Heart right ventricle (tissue), 16 donors: ENCODE measurements at regions not wholly inside any gene's neighbourhood (a gene's known extent, or its start where the extent isn't known, plus 50 kb on each side); places are given as distances from the start of the nearest gene placed in this dataset.
A peak's percentile ranks its signal among the peaks of the same experiment; 100 is the strongest.

ENCODE experiments used
- ATAC-seq, 8 donors: fragments of 200-7000 bp; cut with Tn5 transposase; one replicate each; pipeline ENCODE4 v1.9.1; 2020; ENCODE audit warnings: mild to moderate bottlenecking in 8 of 8, moderate library complexity in 8 of 8, moderate number of reproducible peaks in 1 of 8
- DNase-seq, 2 donors: peaks; one replicate each; pipeline ENCODE4 v3.0.0-alpha.2; 2020
- H3K27ac ChIP-seq, 10 donors: fragments of 200-600 bp; sonication (generic) in 2 of 10; one replicate each; pipeline versions ENCODE4 v1.5.0 to v1.8.0; 2020 to 2022; ENCODE audit warnings: mild to moderate bottlenecking in 3 of 10
- H3K27me3 ChIP-seq, 7 donors: fragments of 200-600 bp; one replicate each; pipeline ENCODE4 v1.8.0; 2021 to 2022; ENCODE audit warnings: mild to moderate bottlenecking in 2 of 7
- H3K36me3 ChIP-seq, 9 donors: fragments of 200-600 bp; sonication (generic) in 1 of 9; one replicate each; pipeline versions ENCODE4 v1.5.0 to v1.8.0; 2020 to 2022; ENCODE audit warnings: mild to moderate bottlenecking in 2 of 9
- H3K4me1 ChIP-seq, 9 donors: fragments of 200-600 bp; sonication (generic) in 1 of 9; one replicate each; pipeline versions ENCODE4 v1.5.0 to v1.8.0; 2020 to 2022; ENCODE audit warnings: mild to moderate bottlenecking in 4 of 9
- H3K4me3 ChIP-seq, 10 donors: fragments of 200-600 bp; sonication (generic) in 2 of 10; one replicate each; pipeline versions ENCODE4 v1.5.0 to v1.8.0; 2020 to 2022; ENCODE audit warnings: mild to moderate bottlenecking in 7 of 10, moderate library complexity in 2 of 10
- H3K9me3 ChIP-seq, 11 donors: fragments of 200-600 bp in 10 of 11; sonication (generic) in 2 of 11; one replicate each; pipeline versions ENCODE4 v1.5.0 to v1.8.0; 2013 to 2022; ENCODE audit warnings: mild to moderate bottlenecking in 2 of 11, control low read depth in 1 of 11, moderate library complexity in 1 of 11
- CTCF ChIP-seq, 9 donors: fragments of 200-600 bp; sonication (generic) in 2 of 9; IDR thresholded peaks; one replicate each; pipeline versions ENCODE4 v1.5.0 to v1.8.0; 2021 to 2022; ENCODE audit warnings: antibody characterized with exemption in 9 of 9, mild to moderate bottlenecking in 5 of 9, moderate library complexity in 1 of 9
- WGBS, 2 donors: extraction: QIAGEN DNeasy Blood & Tissue Kit; methylation state at CpG; one replicate each; pipeline ENCODE4 v1.1.7; 2013; ENCODE audit warnings: inconsistent platforms in 1 of 2; 5-methylcytosine and 5-hydroxymethylcytosine counted together
- intact Hi-C, 10 donors: fragments of 100-400 bp; cut with DNase I; formaldehyde crosslinking; loops; one replicate each; pipeline versions ENCODE4 v1.11.1 to v1.14.2; 2022
- donor health status: Arrhythmogenic right ventricular cardiomyopathy.
- donor health status: ischemic (EF 13 %, LVEDD 7.1; RV severe dilation, severe dysfunction).
- donor health status: healthy with polysubstance abuse.
- donor health status: DM: no; HTN: yes; CAD: no.
- donor health status: DM: no; HTN: no; CAD: no.
- donor health status: ischemic (EF 25% LVEDD 6.9; RV normal size, moderate dysfunction).
- donor health status: ischemic (EF 25% LVEDD 5.7; RV mildly dilated, moderate dysfunction).
- donor health status: healthy.
- donor health status: DM: yes; HTN: yes; CAD: no.
- donor health status: Ischemic cardiomyopathy.
- donor health status: ischemic (EF 35%, LVEDD 5.7; RV mildly dilated, moderate dysfunction).
- donor health status: nonischemic (EF 11% LVEDD 7.7; RV severe dilation, severe dysfunction).
- donor health status: DM: yes; HTN: yes; CAD: no.
- donor health status: PGD.
- donor health status: ischemic (EF 29% LVEDD 5.4; RV normal size, mild dysfunction).
- donor health status: nonischemic (EF 23%, LVEDD 6.1; RV moderate dilation, normal function).

- Histone ChIP-seq H3K27ac (peak overlapping the region in 9 of 10 donors; percentile 22 to 77 (median 39)), H3K4me1 (peaks cover 14 to 87% (median 75%) of the 10 kb centered on the region in 9 donors)
Observed at GRCh38 chr16:85306793-85307551, 194.7 kb upstream of the CIBAR2 start.

GRCh38 chr16:85307552-85308364 is 195.5 kb upstream of the CIBAR2 start:
- H3K9me3 ChIP-seq: no peaks in the 10 kb centered on the region
- 76% methylated on average over 24 of the region's 24 CpGs for WGBS, 2 donors
- no peak for TF ChIP-seq CTCF (IDR thresholded peaks at IDR 0.05)
- ATAC-seq (peak in 7 of 8 donors; percentile 22 to 72 (median 54)), DNase-seq (peak in 1 of 2 donors; percentile 62)
- H3K36me3 ChIP-seq: no peaks in the 10 kb centered on the region
- peaks cover 14 to 91% (median 74%) of the 10 kb centered on the region in 9 donors for H3K4me1 ChIP-seq
- H3K27me3 ChIP-seq: peaks cover 0 to 12% (median 0%) of the 10 kb centered on the region in 7 donors
- H3K27ac ChIP-seq: peak overlapping the region in 9 of 10 donors; percentile 22 to 77 (median 40)
- no peak overlapping the region for H3K4me3 ChIP-seq
- intact Hi-C loops: loop anchor here in 3 of 10 donors (5.0 to 10.0 kb wide), 3 partner anchors 305 to 407 kb away; partner anchors contain the start of gene GSE1 (in 3 of the 3)

More at GRCh38 chr16:85306793-85307551, 194.7 kb upstream of the CIBAR2 start:
- Histone ChIP-seq H3K9me3 (no peaks in the 10 kb centered on the region), H3K36me3 (no peaks in the 10 kb centered on the region), H3K27me3 (peaks cover 0 to 12% (median 0%) of the 10 kb centered on the region in 7 donors), H3K4me3 (no peak overlapping the region)
- 80% methylated on average over 19 of the region's 19 CpGs for WGBS, 2 donors
- DNase-seq (no peak), ATAC-seq (no peak)
- intact Hi-C loops: loop anchor here in 3 of 10 donors (5.0 to 10.0 kb wide), 3 partner anchors 305 to 408 kb away; partner anchors contain the start of gene GSE1 (in 3 of the 3)
- no peak for TF ChIP-seq CTCF (IDR thresholded peaks at IDR 0.05)

- H3K27me3 ChIP-seq: peaks cover 0 to 12% (median 0%) of the 10 kb centered on the region in 7 donors
- intact Hi-C loops: loop anchor here in 3 of 10 donors (5.0 to 10.0 kb wide), 3 partner anchors 303 to 406 kb away; partner anchors contain the start of gene GSE1 (in 3 of the 3)
Observed at GRCh38 chr16:85308611-85309540, 196.6 kb upstream of the CIBAR2 start.

More at GRCh38 chr16:85308611-85309540, 196.6 kb upstream of the CIBAR2 start:
- DNase-seq (no peak), ATAC-seq (no peak)
- Histone ChIP-seq H3K36me3 (no peaks in the 10 kb centered on the region), H3K27ac (peak overlapping the region in 8 of 10 donors; percentile 33 to 77 (median 48)), H3K9me3 (no peaks in the 10 kb centered on the region), H3K4me3 (no peak overlapping the region), H3K4me1 (peaks cover 17 to 93% (median 72%) of the 10 kb centered on the region in 9 donors)
- no peak for TF ChIP-seq CTCF (IDR thresholded peaks at IDR 0.05)
- 76 to 85% methylated on average over 17 of the region's 17 CpGs for WGBS, 2 donors
